ENCODE measurements at regions not wholly inside any gene's neighbourhood (a gene's known extent, or its start where the extent isn't known, plus 50 kb on each side); places are given as distances from the start of the nearest gene placed in this dataset.

DNA sequence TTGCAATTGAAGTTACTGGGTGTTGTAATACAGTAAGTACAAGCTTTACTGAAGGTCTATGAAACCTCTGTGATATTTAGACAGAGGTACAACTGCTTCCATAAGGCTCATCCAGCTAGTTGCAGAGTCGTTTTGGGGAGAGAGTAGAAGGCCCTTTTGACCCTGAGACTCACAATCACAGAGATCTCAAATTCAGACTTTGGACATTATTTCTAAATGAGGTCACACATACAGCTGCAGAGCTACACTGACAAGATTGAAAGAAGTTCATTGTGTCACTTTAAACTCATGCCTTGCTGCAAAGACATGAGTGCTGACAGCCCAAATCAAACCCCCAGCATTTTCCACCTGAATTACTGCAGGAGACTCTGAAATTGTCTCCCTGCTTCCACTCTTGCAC, 205.9 kb upstream of the TMEM161B start:
- no peak for TF ChIP-seq CTCF (IDR thresholded peaks at IDR 0.05; ENCODE audit: low read depth, low read length, missing input control)
- no peak for TF ChIP-seq YY1 (IDR thresholded peaks at IDR 0.05)
- peak; percentile 16 to 44 for TF ChIP-seq RXRA (IDR thresholded peaks at IDR 0.05)
- TF ChIP-seq HNF4A (conservative IDR thresholded peaks at IDR 0.05) = peak; percentile 85 to 87
- TF ChIP-seq SP1 (IDR thresholded peaks at IDR 0.05) = peak; percentile 52
- TF ChIP-seq, protein P1, sequence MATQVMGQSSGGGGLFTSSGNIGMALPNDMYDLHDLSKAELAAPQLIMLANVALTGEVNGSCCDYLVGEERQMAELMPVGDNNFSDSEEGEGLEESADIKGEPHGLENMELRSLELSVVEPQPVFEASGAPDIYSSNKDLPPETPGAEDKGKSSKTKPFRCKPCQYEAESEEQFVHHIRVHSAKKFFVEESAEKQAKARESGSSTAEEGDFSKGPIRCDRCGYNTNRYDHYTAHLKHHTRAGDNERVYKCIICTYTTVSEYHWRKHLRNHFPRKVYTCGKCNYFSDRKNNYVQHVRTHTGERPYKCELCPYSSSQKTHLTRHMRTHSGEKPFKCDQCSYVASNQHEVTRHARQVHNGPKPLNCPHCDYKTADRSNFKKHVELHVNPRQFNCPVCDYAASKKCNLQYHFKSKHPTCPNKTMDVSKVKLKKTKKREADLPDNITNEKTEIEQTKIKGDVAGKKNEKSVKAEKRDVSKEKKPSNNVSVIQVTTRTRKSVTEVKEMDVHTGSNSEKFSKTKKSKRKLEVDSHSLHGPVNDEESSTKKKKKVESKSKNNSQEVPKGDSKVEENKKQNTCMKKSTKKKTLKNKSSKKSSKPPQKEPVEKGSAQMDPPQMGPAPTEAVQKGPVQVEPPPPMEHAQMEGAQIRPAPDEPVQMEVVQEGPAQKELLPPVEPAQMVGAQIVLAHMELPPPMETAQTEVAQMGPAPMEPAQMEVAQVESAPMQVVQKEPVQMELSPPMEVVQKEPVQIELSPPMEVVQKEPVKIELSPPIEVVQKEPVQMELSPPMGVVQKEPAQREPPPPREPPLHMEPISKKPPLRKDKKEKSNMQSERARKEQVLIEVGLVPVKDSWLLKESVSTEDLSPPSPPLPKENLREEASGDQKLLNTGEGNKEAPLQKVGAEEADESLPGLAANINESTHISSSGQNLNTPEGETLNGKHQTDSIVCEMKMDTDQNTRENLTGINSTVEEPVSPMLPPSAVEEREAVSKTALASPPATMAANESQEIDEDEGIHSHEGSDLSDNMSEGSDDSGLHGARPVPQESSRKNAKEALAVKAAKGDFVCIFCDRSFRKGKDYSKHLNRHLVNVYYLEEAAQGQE (IDR thresholded peaks at IDR 0.05) = no peak
- TF ChIP-seq RAD21 (IDR thresholded peaks at IDR 0.05) = peak in 1 of 2 donors; percentile 4
- TF ChIP-seq EGR1 (IDR thresholded peaks at IDR 0.05; ENCODE audit: low read depth in 2 of 2) = no peak
- TF ChIP-seq TAF1 (conservative IDR thresholded peaks at IDR 0.05) = no peak
- TF ChIP-seq GABPA (IDR thresholded peaks at IDR 0.05 in 1 of 2, conservative IDR thresholded peaks at IDR 0.05 in 1 of 2) = no peak
